Stimulated activated CD4-positive, alpha-beta T cell treated with anti-CD3 and anti-CD28 coated beads, Interleukin-4, amount 100 ng/mL, for 4 hours (primary cell): ENCODE measurements at regions not wholly inside any gene's neighbourhood (a gene's known extent, or its start where the extent isn't known, plus 50 kb on each side); places are given as distances from the start of the nearest gene placed in this dataset.

Experiments
- DNase-seq, 2 experiments: peaks; one replicate each; pipeline ENCODE4 v3.0.0-alpha.2; 2020

DNA sequence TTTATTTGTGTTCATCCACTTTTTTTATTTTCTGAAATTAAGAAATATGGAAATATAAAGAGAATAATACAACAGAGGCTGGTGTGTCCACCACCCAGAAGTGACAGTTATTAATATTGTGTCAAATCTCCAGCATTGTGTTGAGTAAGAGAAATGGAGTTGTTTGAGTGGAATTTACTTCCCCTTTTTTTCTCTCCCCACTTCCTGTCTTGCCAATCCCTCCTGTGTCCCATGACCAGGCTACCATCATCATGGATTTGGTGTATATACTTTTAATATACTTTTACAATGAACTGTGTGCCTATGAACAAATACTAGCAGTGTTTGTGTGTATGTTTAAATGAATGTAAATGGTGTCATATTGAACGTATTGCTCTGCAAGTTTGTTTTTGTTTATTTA, 276.9 kb upstream of the SKOR2 start:
- no peak for DNase-seq

DNA sequence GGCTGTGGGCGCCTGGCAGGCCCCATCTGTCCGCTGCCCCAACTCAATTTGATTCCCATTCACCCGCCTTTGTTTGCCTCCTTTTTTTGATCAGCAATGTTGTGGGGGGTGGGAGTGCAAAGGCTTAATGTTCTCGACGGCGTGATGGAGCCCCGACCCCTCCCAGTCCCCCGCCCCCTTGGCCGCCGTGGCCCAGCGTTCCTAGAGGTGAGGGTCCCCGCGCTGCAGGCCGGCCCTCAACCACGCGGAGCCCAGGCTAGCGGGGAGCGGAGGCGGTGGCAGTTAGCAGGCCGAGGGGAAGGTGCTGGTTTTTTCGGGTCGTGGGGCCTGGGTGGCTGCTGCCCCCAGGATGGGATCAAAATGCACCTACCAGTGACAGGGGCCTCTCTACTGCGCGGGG, 274.7 kb upstream of the SKOR2 start:
- DNase-seq = no peak

DNA sequence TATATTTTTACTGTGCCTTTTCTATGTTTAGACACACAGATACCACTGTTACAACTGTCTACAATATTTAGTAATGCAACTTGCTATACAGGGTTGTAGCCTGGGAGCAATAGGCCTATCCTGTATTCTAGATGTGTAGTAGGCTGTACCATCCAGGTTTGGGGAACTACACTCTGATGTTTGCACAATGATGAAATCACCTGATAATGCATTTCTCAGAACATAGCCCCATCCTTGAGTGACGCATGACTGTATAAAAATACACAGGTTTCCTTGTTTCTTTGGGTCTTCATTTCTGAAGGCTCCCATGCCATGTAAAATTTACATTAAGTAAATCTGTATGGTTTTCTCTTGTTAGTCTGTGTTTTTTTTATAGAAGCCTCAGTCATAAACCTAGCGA, 270.9 kb upstream of the SKOR2 start:
- DNase-seq = no peak

DNA sequence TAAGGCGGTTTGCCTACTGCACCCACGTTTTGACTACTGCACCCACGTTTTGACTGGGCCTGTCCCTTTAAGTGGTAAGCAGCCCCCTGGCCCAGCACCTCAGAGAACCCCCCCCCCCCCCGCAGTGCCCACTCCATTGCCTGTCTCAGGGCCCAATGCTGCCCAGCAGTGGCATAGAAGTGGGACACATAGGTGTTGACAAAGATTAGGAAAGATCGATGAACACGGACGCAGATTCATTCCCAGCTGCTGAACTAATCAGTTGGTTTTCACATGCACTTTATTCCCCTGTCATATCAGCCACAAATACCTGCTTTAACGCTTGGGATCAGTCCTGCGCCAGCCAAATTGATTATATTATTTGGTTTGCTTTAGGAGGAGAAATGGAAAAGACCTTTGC, 268.8 kb upstream of the SKOR2 start:
- no peak for DNase-seq

DNA sequence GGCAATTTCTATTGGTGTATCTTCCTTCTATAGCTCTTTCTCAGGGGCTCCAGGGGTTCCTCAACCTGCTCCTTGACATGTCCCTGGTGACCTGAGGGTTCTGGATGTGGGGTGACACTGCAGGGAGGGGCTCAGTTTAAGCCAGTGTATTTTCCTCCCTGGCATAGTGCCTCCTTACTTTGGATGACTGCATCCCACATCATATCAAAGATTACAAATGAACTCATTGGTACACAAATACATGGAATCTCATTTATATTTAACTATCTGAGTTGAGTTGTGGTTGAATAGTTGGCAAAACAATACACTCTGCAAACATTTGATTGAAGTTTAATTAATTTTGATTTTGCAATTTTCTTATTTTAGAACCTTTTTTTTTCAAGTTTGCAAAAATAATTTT, 268.2 kb upstream of the SKOR2 start:
- no peak for DNase-seq

DNA sequence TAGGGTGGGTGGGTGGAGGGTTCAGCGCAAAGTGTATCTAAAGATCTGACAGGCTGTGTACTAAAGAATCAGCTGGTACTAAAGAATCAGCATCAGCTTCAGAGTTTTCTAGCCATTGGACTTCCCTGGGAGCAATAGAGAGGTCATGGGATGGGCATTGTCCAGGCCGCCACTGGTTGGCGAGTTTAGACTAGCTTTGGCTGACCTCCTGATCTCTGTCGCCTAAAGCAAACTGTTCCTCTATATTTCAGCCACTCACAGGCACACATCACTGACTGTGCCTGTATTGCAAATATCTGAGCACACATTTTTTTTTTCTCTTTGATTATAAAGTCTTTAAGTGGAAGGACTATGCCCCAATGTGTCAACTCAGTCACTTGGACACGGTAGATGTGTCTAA, 267.8 kb upstream of the SKOR2 start:
- DNase-seq = no peak

DNA sequence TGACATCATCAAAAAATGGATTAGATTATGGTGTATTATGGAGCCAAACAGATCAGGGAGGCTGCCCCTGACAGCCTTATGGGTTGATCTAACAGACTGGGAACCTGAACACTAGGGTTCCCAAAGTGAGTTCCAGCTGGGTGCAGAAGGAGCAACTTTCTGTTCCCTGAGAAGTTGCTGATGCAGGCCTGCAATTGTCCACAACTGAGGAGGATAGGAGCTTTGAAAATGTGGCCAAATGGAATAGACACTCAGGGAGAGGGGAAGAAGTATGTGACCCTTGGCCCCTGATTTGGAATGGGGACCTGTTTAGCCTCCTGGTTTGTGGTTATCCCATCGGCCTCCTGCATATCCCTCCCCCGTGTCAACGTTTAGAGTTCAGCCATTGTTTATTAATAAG, 262.2 kb upstream of the SKOR2 start:
- DNase-seq = no peak

DNA sequence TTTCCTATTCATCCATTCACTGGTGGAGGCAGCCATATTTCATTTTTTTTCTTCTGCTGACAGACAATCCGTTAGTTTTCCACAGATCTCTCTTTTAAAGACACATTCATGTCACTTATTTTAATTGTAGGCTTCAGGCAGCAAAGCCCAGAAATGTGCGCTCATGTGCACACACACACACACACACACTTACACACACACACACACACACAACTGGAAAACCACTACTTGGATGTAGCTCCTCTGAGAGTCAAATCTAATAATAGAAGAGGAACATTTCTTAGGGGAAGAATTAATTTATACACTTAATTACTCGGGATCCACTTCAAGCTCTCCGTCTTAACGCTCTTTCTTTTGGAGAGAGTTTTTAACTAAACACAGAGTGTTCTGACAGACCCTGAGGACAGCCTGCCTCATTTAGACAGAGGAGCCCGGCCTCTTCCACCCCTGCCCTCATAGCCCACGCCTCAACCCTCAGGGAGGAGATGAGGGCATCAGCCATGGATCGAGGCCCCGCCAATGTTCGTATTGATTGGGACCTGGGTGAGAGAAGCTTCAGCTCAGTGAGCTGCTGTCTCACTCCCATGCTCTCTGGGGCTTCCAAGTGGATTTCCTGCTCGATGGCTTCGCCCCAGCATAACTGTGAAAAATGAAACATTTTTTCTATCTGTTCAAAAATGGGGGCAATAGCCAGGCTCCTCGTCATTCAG, 261.4 kb upstream of the SKOR2 start:
- DNase-seq = no peak

DNA sequence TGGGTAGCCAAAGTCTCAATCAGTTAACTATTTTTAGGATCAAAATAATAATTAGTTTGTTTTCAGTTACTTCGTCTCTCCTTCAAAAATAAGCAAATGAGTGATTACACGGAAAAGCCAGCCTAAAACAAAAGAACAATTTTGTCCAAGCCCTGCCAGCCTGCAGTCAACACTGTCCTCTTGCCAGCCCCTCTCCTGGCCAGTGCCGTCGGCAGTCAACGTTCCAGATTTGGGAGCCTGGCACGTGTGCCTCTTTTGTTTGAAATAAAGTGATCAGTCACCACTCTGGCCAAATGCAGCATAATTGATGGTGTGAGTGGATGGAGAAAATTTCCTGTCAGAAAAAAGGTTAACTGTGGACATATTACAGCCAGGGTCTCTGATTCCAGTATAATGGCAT, 260.6 kb upstream of the SKOR2 start:
- DNase-seq = no peak

DNA sequence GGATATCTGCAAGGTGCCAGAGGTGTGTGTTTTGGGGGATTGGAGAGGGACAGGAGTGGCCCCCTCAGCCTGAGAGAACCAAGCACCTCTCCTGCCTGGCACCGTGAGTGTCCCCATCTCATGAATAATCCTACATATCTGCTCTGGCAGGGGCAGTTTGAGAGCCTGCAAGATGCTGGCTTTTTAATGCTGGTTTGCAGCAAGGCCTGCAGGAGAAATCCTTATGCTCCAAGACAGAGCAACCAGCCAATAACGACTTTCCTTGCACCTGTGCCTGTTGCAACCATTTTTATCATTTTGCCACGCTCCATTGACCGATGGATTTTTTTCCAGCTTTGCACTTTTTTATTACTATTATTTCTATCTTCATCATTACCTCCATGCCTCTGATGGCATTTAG, 259.4 kb upstream of the SKOR2 start:
- no peak for DNase-seq

DNA sequence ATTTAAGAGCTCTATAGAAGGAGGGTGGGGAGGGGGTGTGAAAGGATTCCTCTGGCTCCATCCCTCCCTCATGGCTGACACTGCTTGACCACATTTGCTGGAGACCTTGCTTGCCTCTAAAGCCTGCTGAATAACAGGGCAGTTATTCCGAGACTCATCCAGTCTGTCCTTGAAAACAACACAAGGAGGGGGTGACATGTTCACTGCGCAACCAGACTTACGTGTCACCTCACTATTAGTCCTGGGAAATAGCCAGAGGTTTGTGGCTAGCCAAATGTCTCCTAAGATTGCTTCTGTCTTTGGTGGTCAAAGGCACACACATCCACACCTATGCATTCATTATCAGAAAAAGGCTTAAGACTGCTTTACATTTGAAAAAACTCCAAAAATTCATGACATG, 256.2 kb upstream of the SKOR2 start:
- no peak for DNase-seq

DNA sequence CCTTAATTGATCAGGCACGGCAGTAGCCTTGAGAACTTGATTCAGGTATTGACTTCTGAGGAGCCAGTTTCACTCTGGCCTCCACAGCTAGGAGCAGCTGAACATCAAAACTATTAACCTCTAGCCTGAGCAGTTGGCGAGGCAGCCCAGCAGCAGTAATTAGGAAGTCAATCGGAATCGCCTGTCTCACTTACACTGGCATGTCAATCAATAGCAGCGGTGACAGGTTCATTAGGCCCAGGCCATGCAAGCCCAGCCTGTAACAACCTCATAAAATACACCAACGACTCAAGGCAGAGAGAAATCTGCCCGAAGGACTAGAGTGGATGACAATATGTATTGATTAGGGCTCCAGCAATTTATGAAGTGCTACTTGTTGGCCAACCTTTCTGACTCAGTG, 255.4 kb upstream of the SKOR2 start:
- no peak for DNase-seq

DNA sequence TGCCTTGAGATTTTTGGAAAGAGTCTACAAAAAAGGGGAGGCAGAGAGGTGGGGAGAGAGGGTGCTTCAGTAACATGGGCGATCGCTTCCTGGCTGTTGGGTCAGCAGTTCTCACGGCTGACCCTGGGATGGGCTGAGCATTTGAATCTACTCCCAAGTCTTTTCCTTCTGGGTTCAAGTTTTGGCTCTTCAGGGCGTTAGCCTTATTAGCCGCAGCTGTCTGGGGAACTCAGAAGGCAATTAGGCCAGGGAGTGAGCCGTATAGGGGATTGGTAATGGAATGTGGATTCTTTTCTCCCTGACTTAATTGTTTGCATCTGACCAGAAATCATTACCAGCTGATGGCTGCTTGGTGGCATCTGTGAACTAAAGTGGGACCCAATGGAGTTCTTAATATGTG, 250.5 kb upstream of the SKOR2 start:
- DNase-seq = no peak

DNA sequence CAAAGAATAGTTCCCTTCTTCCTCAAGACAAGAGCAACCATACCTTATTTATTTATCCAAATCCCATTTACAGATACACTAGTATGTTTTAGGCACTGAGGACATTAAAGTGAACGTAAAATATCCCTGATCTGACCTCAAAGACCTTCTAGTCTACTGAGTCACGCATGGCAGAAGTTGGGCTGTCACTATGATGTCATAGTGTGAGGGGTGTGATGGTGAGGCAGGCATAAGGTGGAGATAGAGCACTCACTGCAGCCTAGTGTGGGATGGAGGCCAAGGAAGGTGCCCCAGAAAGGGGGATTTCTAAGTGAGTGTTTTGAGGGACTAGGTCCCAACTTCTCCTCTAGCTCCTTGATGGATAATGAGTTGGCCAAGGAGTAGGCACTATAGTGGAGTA, 249.5 kb upstream of the SKOR2 start:
- no peak for DNase-seq

DNA sequence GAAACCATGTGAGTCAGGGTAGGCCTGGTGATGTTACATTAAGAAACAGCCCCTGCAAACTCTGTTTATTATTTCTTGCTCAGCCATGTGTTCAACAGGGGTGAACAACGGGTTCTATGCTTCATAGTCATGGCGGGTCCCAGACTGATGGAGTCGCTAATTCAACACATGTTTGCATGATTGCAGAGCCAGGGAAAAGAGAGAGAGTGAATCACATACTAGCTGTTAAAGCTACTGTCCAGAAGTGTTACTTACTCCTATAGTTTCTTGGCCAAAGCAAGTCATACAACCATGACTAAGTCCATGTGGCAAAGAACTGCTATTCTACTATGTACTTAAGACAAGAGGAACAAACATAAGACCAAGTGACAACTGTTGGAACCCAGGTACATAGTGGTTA, 241.2 kb upstream of the SKOR2 start:
- DNase-seq = no peak

DNA sequence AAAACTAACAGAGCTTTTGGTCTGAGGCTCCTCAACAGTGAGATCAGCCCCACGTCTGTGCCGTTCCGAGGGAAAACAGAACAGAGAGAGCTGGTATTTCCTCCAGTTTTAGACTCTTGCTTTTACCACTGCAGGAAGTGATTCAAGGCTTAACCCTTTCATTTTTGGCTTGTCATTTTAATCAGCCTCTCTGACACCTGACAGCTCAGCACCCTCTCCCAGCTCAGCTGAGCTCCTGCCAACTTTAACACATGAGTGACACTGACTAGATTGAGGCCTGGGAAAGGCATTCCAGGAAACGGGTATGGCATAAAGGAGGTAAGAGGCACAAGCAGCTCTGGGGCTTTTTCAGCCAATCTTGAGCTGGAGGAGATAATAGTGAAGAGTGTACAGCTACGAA, 239.4 kb upstream of the SKOR2 start:
- no peak for DNase-seq

DNA sequence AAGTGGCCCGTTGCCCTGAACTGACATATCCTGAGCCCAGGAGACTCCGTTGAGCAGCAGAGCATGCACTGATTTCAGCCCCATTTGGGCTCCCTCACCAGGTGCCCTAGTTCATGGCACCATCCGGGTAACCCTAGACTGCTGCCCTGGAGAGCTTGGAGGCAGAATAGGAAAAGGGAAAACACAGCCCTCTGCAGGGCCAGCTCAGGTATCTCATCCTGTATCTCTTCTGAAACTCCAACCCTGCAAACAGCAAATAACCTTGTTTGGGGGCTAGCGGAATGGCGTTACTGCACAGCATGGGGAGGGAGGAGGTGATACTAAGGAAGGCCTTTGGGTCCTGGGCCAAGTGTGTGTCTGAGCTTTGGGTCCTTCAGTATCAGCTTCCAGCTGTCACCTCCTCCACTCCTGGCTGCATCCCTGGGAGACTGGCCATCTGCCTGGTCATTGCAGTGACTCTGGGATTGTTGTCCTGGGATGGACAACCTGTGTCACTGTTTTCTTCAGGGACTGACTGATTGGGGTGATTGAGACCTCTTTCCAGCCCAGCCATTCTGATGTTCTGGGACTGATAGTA, 233.8 kb upstream of the SKOR2 start:
- DNase-seq = no peak

DNA sequence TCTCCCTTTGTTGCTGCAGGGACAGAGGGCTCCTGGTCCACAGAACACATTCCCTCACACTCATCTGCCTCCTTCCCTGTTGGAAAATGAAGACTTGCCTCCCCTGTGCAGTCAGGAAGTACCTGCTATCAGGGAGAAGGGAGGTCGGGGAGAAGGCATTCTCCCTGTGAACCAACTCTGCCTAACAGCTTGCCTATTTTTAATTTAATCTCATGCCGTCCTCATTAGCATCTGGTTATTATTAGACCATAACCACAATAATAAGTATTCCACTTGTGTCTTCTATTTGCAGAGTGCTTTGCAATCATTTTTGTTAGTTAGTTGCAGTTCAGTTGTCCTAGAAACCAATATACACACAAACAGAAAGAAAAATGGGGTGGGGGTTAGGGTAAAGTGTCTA, 232.6 kb upstream of the SKOR2 start:
- no peak for DNase-seq

DNA sequence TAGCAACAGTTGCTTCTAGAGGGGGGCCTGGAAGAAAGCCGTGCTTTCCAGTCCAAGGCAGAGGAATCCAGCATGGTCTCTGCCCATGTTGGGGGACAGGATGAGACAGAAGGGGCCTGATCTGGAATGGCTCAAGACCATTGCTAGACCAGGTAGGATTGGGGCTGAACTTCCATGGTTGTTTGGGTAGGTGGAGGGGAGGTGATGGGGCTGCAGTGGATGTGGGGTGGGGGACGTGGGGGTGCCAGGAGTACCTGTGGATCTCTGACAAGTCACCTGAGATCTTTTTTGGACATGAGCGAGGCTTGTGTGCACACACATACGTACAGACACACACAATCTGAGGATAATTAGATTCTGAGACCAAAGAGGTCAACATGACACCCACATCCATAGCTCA, 228.7 kb upstream of the SKOR2 start:
- DNase-seq = no peak

DNA sequence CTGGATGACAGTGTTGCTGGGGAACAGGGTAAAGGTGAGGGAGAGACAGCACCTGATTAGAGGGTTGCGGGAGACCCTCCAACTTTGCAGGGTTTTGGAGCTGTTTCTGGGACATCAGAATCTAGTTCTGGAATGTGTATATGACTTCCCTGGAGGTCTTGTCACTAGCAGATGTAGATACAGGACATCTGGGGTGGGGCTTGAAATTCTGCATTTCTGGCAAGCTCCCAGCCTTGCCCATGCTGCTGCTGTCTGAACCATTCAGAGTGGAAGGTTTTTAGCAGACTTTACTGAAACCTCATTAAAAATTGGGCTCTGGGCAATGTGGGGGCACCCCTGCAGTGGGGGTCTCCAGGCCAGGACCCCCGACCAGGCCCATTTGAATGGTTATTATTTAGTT, 220.3 kb upstream of the SKOR2 start:
- DNase-seq = no peak

DNA sequence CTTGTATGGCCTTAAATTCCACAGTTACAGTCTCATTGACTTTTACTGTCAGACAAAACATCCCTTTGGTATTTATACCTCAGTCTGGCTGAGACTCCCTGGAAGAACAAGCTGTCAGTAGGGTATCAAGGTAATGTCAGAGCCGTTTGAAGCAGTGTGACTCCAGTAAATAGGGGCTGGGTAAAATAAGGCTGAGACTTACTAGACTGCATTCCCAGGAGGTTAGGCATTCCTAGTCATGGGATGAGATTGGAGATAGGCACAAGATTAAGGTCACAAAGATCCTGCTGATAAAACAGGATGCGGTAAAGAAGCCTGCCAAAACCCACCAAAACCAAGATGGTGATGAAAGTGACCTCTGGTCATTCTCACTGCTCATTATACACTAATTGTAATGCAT, 219.5 kb upstream of the SKOR2 start:
- no peak for DNase-seq

DNA sequence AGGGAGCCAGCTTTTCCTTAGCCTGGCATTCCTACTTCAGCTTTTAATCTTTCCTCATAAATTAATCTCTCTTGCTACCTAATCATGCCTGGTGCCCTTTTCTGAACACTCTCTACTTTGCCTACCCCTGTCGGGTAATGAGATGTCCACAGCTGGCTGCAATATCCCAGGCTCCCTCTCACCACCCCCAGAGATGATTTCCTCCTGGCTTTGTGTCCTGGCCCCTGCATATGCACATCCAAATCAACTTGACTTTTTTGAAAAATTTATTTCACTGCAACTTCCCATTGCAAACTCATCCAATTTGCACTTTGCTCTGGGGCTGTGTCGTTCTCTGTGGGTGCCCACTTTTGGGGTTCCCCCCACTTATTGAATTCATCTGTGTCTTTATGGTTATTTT, 218.1 kb upstream of the SKOR2 start:
- DNase-seq = no peak

DNA sequence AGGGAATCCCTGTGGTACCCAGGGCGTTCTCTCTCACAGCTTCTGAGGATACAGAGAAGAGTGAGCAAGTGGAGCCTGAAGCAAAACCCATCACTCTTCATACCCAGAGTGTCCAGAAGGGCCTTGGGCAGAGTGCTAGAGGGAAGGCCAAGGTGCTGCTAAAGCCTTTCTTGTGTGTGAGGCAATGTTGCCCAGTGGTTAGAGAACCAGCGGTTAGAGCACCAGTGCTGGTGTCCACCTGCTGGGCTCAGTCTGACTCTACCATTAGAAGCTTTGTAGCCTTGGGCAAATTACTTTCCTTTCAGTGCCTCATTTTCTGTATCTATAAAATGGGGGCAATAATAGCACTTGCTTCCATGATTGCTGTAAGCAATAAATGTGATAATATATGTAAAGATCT, 210.5 kb upstream of the SKOR2 start:
- no peak for DNase-seq

DNA sequence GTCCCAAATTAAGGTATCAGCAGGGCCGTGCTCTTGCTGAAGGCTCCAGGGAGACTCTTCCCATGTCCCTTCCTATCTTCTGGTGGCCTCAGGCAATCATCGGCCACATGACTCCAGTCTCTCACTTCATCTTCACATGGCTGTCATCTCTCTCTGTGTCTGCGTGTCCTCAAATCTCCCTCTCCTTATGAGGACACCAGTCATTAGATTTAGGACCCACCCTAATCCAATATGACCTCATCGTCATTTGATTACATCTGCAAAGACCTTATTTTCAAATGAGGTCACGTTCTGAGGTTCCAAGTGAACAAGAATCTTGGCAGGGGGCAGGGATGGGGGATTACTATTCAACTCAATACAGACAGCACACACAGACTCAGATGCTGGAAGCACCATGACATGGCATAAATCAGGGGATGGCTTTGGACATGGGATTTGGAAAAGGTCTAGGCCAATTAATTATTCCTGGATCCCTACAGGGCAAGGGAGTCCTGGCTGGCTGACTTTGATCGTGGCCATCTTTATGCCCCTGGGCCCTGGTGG, 210.0 kb upstream of the SKOR2 start:
- DNase-seq = no peak

DNA sequence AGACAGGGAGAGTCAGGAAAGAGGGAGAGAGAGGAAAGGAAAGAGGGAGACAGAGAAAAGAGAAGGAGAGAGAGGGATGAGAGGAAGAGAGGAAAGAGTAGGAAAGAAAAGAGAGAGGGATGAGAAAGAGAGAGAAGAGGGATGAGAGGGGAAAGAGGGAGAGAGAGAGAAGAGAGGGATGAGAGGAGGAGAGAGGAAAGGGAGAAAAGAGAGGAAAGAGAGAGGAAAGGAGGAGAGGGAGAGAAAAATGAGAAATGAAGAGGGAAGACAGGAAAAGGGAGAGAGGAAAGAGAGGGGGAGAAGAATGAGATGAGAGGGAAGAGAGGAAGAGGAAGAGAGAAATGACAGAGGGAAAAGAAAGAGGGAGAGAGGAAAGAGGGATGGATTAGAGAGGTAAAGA, 207.0 kb upstream of the SKOR2 start:
- DNase-seq = no peak
